Liver (tissue), 3 donors: ENCODE measurements at regions not wholly inside any gene's neighbourhood (a gene's known extent, or its start where the extent isn't known, plus 50 kb on each side); places are given as distances from the start of the nearest gene placed in this dataset.

ENCODE experiments used
- CTCF ChIP-seq: fragments of 150-350 bp; IDR thresholded peaks from 2 replicates; pipeline ENCODE4 v1.5.1; 2017; ENCODE audit warnings: improper control_type of control experiment, low read depth, low read length; ENCODE audit not compliant: missing input control
- FOXA1 ChIP-seq: IDR thresholded peaks from 2 replicates; pipeline ENCODE4 v1.6.1; 2016; ENCODE audit warnings: antibody characterized with exemption
- HNF4G ChIP-seq: IDR thresholded peaks from 2 replicates; pipeline ENCODE4 v1.6.1; 2016; ENCODE audit warnings: antibody characterized with exemption
- JUND ChIP-seq, 2 donors: IDR thresholded peaks; 2 replicates each; pipeline ENCODE4 v1.6.1; 2016; ENCODE audit warnings: antibody characterized with exemption in 2 of 2
- MAX ChIP-seq: IDR thresholded peaks from 2 replicates; pipeline ENCODE4 v1.6.1; 2016; ENCODE audit warnings: antibody characterized with exemption
- NR2F2 ChIP-seq: IDR thresholded peaks from 2 replicates; pipeline ENCODE4 v1.6.1; 2016; ENCODE audit warnings: antibody characterized with exemption
- RAD21 ChIP-seq, 2 donors: IDR thresholded peaks; 2 replicates each; pipeline ENCODE4 v1.6.1; 2016; ENCODE audit warnings: antibody characterized with exemption in 2 of 2, mild to moderate bottlenecking in 2 of 2
- REST ChIP-seq: IDR thresholded peaks from 2 replicates; pipeline ENCODE4 v1.6.1; 2016; ENCODE audit warnings: antibody characterized with exemption, mild to moderate bottlenecking
- SP1 ChIP-seq: IDR thresholded peaks from 2 replicates; pipeline ENCODE4 v1.6.1; 2018; ENCODE audit warnings: antibody characterized with exemption, mild to moderate bottlenecking
- TAF1 ChIP-seq: conservative IDR thresholded peaks from 2 replicates; pipeline ENCODE4 v1.6.1; 2016; ENCODE audit warnings: antibody characterized with exemption, mild to moderate bottlenecking
- YY1 ChIP-seq: IDR thresholded peaks from 2 replicates; pipeline ENCODE4 v1.6.1; 2016; ENCODE audit warnings: antibody characterized with exemption, mild to moderate bottlenecking
- donor health status: healthy.
- donor health status: healthy.

GRCh38 chr17:15049795-15050160, 215.3 kb downstream of the PMP22 start:
- TF ChIP-seq CTCF: no peak
- no peak for TF ChIP-seq TAF1
- TF ChIP-seq HNF4G: no peak
- TF ChIP-seq RAD21 (IDR thresholded peaks at IDR 0.05): no peak
- TF ChIP-seq NR2F2: no peak
- TF ChIP-seq JUND (IDR thresholded peaks at IDR 0.05): no peak
- no peak for TF ChIP-seq SP1
- TF ChIP-seq FOXA1: no peak
- no peak for TF ChIP-seq YY1
- TF ChIP-seq REST: no peak
- TF ChIP-seq MAX: no peak
